ENCODE measurements at regions not wholly inside any gene's neighbourhood (a gene's known extent, or its start where the extent isn't known, plus 50 kb on each side); places are given as distances from the start of the nearest gene placed in this dataset.

DNA sequence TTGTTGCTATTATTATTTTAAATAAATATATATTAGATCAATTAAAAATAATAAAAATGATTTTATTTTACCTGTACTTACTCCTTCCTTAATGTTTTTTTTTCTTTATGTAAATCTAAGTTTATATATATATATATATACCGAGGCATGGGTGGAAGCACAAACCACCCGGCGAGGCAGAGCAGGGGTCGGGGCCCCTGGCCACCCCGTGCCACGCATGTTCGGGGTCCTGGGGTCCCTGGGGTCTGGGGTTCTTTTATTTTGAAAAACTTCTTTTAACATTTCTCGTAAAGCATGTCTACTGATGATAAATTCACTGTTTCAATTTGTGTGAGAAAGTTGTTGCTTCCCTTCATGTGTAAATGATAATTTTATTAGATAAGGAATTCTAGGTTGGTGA lies 976.1 kb downstream of the REEP3 start:
- DNase-seq (ENCODE audit: low read depth, low spot score): no peak

DNA sequence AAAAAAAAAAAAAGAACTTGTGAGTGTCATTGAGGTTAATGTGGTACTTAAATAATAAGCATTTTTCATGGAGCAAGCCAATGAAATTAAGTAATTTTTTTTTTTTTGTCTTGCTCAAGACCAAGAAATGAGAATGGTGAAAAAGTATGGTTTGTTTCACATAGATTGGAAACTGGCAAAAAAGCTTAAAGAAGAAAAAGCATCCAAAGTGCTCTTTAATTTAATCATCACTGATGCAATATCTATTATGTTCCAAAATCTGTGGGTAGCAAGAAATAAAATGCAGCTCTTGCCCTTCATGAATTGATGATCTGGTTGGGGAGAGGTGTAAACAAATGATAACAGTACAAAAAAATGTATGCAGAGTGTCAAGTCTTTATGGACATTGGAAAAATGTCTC lies 980.6 kb downstream of the REEP3 start:
- DNase-seq (ENCODE audit: low read depth, low spot score): no peak

DNA sequence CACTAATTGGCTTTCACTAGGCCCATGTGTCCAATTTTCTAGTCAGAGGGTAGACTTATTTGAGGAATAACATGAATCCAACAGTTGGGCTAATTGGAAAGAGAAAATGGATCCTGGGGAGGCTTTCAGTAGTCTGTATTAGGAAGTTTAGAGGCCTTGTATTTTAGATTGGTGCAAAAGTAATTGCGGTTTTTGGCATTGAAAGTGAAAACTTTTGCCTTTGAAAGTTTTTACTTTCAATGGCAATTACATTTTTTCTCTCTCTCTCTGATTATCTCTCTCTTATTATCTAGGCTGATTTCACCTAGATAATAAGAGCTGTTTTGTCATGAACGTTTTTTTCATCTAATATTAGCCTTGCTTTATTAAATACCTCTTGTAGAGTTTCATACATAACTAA lies 981.7 kb downstream of the REEP3 start:
- DNase-seq (ENCODE audit: low read depth, low spot score): no peak

DNA sequence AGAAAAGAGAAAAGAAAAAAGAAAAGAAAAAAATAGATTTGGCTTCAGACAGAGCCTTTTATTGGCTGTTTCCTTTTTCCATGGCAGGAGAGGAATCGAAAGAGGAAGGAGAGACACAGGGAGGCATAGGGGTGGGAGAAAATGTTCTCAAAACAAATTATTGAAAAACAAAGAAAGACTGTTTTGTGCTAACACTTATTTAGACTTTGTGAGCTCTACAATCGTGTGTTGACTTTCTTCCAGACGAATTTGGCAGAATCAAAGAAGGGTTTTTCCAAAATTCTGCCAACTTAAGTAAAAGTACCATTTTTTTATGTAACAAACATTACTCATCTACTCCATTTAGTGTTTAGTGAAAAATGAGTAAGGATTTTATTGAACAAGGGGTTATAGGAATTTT lies 982.2 kb downstream of the REEP3 start:
- no peak for DNase-seq (ENCODE audit: low read depth, low spot score)

DNA sequence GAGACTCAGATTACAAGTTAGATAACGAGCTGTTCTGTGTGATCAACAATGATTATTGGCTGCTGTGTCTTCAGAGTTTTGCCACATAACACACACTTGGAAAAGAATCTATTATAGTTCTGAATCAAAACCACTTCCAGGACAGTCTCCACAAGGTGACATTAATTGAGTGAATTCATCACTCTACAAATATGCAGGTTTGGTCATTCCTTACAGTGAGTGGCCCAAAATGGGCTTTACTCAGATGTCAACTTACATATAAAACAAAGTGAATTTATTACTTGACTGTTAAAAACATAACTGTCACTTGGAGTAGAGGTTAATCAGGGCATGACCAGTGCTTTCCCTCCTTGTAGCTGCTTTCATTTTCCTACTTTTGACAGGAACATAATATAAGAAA lies 984.3 kb downstream of the REEP3 start:
- no peak for DNase-seq (ENCODE audit: low read depth, low spot score)

DNA sequence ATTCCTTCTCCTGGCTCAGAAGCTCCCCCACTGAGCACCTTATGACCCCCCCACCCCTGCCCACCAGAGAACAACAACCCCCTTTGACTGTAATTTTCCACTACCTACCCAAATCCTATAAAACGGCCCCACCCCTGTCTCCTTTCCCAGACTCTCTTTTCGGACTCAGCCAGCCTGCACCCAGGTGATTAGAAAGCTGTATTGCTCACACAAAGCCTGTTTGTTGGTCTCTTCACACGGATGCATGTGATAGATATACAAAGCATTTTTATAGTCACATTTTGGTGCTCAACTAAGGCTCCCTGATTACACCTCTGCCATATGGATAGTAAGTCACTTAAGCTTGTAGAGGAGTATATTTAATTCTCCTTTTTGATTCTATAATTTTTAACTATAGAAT lies 985.8 kb downstream of the REEP3 start:
- no peak for DNase-seq (ENCODE audit: low read depth, low spot score)

DNA sequence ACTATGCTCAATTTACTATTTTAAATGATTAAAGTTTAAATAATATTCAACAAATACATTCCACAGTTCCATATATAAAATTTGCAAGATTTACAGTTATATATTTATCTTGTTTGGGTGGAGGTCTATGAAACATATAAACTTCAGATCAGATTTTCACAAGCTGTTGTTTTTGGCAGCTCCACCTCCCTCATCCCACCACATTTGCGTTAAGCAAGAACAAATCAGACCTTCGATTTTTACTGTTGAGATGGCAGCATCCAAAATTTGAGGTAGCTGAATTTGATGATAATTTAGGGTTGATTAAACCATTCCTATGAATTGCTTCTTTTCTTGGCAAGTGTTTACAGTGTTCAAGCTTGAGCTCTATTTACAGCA lies 986.4 kb downstream of the REEP3 start:
- no peak for DNase-seq (ENCODE audit: low read depth, low spot score)

DNA sequence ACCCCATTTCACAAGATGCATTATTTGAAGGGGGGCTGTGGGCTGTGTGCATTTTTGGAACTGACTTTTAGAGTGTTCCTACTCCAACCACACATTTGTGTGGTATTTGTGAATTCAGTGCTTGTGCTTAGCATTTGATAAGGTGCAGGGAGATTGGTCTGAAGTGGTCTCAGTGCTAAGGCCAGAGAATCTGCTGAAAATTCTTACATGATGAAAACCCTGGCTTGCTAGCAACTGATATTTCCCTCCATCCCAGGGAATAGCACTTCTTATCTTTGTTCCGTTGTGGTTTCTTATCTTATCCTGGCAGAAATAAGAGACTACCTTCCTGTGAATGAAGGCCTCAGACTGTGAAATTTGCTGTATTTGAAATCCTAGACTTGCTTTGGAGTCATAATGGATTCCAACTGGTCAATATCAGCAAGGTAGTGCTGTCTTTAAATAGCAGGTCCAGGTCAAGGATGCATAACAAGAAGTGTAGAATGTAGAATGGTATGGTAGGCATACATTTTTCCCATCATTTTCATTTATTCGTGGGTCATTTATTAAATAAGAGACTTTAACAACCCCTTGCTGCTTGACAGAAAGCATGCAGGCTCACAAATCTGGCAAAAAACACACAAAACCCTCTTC lies 986.9 kb downstream of the REEP3 start:
- no peak for DNase-seq (ENCODE audit: low read depth, low spot score)

DNA sequence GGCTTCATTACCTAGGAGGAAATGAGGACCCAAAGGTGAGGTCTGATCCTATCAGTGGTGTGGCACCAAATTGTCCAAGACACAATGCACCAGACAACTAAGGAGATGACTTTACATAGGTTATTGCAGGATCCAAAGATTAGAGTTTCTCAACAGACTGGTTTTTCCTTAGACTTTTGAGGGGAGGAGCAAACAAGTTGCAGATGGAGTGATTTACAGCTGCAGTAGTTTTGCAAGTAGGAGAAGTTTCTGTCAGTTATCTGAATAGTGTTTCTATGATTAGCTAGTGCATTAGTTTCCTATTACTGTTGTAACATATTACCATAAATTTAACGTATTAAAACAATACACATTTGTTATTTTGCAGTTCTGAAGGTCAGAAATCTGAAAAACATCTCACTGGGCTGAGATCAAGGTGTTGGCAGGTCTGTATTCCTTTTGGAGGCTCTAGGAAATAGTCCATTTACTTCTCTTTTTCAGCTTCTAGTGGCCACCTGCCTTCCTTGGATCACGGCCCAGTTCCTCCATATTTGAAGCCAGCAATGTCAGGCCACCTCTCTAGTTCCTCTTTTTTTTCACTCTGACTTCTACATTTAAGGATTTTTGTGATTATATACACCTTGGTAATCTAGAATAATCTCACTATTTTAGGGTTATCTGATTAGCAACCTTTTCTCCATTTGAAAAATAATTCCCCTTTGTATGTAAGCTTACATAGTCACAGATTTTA lies 994.9 kb downstream of the REEP3 start:
- DNase-seq (ENCODE audit: low read depth, low spot score): no peak

DNA sequence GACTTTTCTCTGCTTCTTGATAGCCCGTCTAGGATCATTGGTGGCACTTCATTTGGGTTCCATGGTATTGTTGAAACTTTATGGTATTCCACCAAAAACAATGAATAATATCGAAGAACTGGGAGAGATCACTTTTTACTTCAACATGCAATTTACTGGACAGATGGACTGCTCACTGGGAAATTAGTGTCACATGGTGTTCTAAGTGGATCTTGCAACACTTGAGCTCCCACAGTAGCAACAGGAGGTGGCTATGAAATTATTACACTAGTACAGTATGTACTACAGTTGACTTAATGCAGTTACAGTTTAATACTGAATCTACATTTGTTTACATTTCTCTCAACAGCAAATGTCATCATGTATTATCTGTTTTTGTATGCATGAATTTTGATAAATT lies 997.3 kb downstream of the REEP3 start:
- no peak for DNase-seq (ENCODE audit: low read depth, low spot score)

DNA sequence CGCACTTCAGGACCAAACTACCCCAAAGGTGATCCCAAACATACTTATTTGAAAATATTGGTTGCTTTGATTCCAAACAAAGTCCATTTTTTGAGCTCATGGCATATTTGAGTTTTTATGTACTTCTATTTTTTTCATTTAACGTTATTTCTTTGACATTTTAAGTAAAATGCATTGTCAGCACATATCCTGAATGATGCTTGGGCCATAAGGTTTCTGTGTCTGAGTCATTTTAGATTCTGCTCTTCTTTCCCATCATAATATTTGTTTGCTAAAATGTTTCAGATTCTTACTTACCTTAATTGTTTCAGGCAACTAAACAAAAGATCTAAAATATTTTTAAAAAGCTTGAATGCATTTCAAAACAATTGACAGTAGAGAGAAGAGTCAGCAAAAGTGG lies 998.2 kb downstream of the REEP3 start:
- no peak for DNase-seq (ENCODE audit: low read depth, low spot score)

DNA sequence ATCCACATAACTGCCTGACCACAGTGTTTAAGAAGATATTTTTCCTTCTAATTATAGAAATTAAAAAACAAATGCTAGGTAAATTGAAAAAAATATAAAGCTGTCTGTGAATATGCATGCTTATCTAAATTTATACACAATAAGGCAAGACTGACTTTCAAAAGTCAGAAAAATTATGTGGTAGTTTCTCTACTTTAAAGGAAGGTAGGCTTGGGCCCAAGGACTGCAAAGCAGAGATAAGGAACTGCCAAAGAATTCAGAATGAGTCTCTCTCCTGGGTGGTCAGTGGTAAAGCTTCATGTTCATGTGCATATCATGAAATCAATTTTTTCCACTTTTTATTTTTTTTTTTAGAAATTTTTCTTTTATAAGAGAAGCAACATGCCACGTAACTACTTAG lies 998.6 kb downstream of the REEP3 start:
- no peak for DNase-seq (ENCODE audit: low read depth, low spot score)

DNA sequence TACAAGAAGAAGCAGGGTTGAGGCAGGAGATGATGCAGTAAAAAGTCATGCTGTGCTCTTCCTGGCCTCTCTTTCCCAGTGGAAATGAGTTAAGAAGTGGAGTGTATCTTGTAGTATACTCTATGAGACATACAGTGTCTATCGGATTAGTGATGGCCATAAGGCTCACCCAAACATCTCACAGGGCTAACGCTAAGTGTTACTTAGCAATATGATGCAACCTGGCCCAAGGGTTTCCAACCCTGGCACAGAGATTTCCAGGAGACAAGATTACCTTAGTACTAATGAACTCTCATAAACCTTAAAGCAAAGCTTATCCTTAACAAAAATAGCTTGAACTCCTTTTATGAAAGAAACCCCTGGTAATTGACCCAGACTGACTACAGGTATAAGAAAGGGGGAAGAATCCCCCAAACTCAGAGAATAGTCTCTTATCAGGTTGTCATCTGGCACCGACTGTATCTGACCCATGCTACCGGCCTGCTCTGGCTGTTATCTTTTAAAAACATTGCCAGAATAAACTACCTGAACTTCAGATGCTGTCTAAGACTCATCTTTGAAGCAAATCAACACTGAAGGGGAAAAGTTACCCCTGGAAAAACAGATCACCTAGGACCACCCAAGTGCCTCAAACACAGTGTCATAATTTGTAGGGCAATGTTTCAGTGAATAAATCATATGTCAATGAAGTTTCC lies 1002.0 kb downstream of the REEP3 start:
- no peak for DNase-seq (ENCODE audit: low read depth, low spot score)

DNA sequence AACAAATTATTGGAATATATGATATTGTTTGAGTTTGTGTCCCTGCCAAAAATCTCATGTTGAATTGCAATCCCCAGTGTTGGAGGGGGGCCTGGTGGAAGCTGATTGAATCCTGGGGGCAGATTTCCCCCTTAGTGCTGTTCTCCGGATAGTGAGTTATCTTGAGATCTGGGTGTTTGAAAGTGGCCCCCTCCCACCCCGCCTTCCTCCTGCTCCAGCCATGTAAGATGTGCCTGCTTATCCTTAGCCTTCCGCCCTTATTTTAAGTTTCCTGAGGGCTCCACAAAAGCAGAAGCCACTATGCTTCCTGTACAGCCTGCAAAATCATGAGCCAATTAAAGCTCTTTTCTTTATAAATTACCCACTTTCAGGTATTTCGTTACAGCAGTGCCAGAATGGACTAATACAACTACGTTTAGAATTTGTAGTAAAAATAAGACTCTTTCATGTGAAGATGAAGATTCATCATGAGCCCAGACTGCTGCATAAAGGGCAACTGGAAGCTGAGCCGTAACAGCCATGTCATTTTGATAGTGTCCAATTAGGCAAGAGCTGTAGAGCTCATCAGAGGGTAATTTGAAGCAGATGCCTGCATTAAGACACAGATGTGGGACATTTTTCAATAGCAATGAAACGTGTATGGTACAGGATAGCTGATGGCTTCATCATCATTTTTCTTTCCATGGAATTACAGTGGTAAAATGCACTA lies 1007.2 kb downstream of the REEP3 start:
- no peak for DNase-seq (ENCODE audit: low read depth, low spot score)

DNA sequence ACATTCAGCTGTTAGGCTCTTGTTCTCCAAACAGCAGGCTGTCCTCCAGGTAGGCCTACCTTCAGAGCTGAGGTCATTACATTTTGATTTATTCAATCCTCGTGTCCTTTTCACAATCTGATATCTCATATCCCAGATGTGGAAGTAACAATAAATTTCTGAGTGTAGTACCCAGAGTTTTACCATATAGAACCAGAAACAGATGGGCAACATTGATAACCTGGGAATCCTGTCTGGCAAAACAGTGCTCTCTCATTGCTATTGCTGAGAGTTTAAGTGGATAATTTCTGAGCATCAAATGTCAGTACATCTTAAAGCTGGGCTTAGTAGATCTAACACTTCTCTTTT lies 1007.8 kb downstream of the REEP3 start:
- no peak for DNase-seq (ENCODE audit: low read depth, low spot score)

DNA sequence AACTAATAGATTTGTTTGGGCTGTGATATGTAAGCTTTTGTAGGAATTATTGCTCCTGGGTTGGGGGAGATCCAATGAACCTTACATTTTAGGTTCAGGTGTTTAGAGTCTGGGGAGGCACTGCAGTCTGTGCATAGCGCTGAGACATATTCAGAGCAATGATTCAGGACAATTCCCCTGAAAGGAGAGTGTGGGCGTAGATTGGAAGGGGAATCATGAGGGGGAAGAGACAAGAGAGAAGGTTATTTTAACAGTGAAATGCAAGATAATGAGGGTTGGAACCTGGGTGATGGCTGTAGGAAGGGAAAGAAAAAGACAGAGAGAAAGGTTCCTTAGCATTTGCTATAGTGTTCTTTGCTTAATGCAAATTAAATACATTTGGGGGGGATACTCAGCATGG lies 1013.4 kb downstream of the REEP3 start:
- no peak for DNase-seq (ENCODE audit: low read depth, low spot score)

DNA sequence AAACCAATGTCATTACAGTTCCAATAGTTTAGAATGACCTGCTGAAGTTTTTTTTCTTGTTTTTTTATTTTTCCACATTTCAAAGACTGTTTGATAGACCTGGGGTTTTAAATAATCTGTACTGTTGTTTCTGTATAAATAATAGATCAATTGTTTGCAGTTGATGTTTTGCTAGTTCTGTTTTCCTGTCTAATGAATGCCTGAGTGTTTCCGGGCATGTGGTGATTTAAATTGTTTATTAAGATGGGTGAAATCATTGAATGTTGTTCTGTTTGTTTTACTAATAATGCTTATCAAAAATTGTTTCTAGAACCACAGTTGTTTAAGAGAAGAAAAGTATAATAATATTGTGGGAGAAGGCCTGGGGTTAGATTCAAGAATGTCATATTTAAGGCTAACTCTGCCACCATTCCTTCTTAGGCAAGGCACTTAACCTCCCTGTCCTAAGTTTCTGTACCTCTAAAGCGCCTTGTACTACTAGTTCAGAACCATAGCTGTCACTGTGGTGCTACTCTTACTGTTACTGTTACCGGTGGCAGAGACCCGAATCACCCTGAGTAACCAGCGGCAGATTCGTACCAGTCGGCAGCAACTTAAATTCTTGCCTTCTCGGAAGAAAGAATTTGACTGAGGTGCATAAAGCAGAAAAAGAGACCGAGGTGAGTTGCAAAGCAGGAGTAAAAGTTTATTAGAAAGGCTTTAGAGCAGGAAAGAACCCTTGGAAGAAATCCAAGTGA lies 1014.1 kb downstream of the REEP3 start:
- no peak for DNase-seq (ENCODE audit: low read depth, low spot score)

DNA sequence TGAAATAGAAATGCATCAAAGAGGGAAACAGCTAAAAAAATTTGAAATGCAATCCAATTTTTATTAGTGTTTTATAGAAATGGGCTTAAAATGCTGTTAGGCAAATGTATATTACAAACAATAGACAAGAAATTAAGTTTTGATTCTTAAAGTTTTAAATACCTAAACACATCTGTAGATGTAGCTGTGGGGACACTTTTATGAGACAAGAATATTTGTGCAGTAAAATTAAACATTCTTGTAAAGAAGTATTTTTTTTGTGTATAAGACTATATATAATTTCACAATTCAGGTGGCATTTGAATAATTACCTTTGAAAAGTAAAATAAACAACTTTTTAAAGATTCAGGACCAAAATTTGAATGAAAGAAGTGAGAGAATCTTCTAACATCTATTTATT lies 1015.9 kb downstream of the REEP3 start:
- no peak for DNase-seq (ENCODE audit: low read depth, low spot score)

DNA sequence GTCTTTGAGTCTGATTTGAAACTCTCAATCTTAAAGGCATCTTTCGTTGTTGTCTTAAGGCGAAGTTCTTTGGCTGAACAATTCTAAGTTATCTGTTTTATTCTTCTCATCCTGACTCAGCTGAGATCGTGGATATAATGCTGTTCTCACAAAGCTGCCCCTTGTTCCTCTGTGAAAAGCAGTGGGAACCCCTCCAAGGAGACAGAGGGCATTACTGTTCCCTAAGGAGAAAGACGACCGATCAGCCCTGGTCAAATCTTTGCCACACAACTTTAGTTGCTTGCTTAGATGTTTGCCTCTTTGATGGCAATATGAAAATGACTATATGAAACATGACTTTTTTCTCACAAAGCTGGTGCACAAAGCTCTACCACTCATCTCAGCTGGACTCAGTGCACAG lies 1016.7 kb downstream of the REEP3 start:
- no peak for DNase-seq (ENCODE audit: low read depth, low spot score)

DNA sequence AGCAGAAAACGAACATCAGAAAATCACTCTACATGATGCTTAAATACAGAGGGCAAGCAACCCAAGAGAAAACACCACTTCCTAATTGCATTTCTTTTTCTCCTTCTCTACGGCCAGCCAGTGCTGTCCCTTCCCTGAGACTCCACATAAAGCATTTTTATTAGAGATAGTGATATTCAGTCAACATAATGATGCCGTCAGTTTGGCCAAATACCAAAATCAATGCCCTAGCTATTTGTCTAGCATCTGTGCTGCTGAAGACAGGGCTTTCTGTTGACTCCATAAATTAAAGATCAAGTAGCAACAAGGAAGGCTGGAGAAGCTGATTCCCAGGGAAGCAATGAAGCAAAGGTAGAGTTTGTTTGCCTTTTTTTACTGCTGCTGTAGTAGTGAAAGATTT lies 1024.9 kb downstream of the REEP3 start:
- no peak for DNase-seq (ENCODE audit: low read depth, low spot score)

DNA sequence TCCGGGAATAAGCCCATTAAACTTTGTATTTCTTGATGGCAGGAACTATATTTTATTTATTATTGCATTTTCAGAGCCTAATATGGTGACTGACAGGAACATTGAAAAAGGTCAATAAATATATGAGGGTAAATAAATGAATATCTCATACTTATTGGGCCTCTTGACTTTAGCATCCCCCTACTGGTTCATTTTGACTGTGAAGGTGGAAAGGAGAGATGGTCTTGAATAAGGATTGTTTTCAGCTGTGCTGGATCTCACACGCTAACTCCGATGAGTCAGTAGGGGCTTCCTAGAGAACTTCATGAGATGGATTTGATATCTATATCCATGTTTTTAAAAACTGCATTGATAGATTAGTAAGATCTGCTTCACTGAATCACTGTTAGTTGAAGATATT lies 1026.0 kb downstream of the REEP3 start:
- DNase-seq (ENCODE audit: low read depth, low spot score): no peak

DNA sequence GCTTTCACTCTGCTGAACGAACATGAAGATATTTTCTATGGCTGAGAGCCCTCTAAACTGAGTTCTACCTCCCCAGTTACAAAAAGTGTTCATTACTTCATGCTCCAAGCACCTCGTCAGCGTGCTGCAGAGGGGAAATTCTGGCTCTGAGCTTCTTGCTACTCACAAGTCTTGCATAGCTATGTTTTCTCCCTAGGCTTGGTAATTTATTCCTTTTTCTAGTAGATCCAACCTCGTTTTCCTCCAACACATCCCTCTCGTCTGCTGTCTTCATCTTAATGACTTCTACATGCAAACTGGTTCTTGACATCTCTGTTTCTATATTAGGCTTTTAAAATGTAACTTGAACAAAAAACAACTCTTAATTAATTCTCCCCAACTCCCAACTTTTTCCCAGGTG lies 1034.5 kb downstream of the REEP3 start:
- no peak for DNase-seq (ENCODE audit: low read depth, low spot score)

All from iPS DF 19.7 (cell line).